HL-60 (cell line): ENCODE measurements at regions not wholly inside any gene's neighbourhood (a gene's known extent, or its start where the extent isn't known, plus 50 kb on each side); places are given as distances from the start of the nearest gene placed in this dataset.

Source experiments
- TF ChIP-seq, protein P1 (sequence below): IDR thresholded peaks from one replicate; pipeline ENCODE4 v1.5.1; 2011; ENCODE audit warnings: low read length, control low read depth, inconsistent platforms; ENCODE audit not compliant: insufficient read depth
- TF ChIP-seq, protein P2 (sequence below): IDR thresholded peaks from 2 replicates; pipeline ENCODE4 v1.6.1; 2012; ENCODE audit warnings: low read depth; ENCODE audit not compliant: insufficient replicate concordance

GRCh38 chr5:38751103-38751502, 94.7 kb upstream of the OSMR start:
- TF ChIP-seq, protein P1, sequence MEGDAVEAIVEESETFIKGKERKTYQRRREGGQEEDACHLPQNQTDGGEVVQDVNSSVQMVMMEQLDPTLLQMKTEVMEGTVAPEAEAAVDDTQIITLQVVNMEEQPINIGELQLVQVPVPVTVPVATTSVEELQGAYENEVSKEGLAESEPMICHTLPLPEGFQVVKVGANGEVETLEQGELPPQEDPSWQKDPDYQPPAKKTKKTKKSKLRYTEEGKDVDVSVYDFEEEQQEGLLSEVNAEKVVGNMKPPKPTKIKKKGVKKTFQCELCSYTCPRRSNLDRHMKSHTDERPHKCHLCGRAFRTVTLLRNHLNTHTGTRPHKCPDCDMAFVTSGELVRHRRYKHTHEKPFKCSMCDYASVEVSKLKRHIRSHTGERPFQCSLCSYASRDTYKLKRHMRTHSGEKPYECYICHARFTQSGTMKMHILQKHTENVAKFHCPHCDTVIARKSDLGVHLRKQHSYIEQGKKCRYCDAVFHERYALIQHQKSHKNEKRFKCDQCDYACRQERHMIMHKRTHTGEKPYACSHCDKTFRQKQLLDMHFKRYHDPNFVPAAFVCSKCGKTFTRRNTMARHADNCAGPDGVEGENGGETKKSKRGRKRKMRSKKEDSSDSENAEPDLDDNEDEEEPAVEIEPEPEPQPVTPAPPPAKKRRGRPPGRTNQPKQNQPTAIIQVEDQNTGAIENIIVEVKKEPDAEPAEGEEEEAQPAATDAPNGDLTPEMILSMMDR, result no peak
- TF ChIP-seq, protein P2, sequence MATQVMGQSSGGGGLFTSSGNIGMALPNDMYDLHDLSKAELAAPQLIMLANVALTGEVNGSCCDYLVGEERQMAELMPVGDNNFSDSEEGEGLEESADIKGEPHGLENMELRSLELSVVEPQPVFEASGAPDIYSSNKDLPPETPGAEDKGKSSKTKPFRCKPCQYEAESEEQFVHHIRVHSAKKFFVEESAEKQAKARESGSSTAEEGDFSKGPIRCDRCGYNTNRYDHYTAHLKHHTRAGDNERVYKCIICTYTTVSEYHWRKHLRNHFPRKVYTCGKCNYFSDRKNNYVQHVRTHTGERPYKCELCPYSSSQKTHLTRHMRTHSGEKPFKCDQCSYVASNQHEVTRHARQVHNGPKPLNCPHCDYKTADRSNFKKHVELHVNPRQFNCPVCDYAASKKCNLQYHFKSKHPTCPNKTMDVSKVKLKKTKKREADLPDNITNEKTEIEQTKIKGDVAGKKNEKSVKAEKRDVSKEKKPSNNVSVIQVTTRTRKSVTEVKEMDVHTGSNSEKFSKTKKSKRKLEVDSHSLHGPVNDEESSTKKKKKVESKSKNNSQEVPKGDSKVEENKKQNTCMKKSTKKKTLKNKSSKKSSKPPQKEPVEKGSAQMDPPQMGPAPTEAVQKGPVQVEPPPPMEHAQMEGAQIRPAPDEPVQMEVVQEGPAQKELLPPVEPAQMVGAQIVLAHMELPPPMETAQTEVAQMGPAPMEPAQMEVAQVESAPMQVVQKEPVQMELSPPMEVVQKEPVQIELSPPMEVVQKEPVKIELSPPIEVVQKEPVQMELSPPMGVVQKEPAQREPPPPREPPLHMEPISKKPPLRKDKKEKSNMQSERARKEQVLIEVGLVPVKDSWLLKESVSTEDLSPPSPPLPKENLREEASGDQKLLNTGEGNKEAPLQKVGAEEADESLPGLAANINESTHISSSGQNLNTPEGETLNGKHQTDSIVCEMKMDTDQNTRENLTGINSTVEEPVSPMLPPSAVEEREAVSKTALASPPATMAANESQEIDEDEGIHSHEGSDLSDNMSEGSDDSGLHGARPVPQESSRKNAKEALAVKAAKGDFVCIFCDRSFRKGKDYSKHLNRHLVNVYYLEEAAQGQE, result no peak
